H1 (cell line): ENCODE measurements at regions not wholly inside any gene's neighbourhood (a gene's known extent, or its start where the extent isn't known, plus 50 kb on each side); places are given as distances from the start of the nearest gene placed in this dataset.

Experiments
- CTCF ChIA-PET: fragments of 300-600 bp; sonication (Branson Sonifier 250); formaldehyde crosslinking; loops from one replicate; lab custom pipeline; 2021; ENCODE audit not compliant: partially characterized antibody; lab: Charles Lee
- POLR2A ChIA-PET: fragments of 300-600 bp; sonication (Branson Sonifier 250); formaldehyde crosslinking; loops from one replicate; lab custom pipeline; 2021; ENCODE audit warnings: inconsistent platforms; ENCODE audit not compliant: partially characterized antibody; lab: Charles Lee
- DNase-seq, 2 experiments: peaks; one replicate each; pipeline versions ENCODE4 v3.0.0 to v3.0.0-alpha.2; 2010 to 2022; ENCODE audit warnings: low spot score in 2 of 2, low read depth in 1 of 2, mixed read lengths in 1 of 2
- FAIRE-seq: peaks from 2 replicates; lab custom pipeline; 2011; peaks lifted over from hg19 to GRCh38; lab: Jason Lieb, UNC
- H2AFZ ChIP-seq: 2 replicates; pipeline ENCODE4 v1.8.1; 2012; ENCODE audit warnings: low read length, inconsistent platforms
- H2AK5ac ChIP-seq: 2 replicates; pipeline ENCODE4 v1.6.1; 2013; ENCODE audit warnings: low read depth, low read length
- H2BK120ac ChIP-seq: replicated peaks from 2 replicates; pipeline ENCODE3; 2013; ENCODE audit warnings: low read depth, low read length, inconsistent platforms
- H2BK12ac ChIP-seq: 2 replicates; pipeline ENCODE4 v1.6.1; 2013; ENCODE audit warnings: low read depth, low read length
- H2BK15ac ChIP-seq: 2 replicates; pipeline ENCODE4 v1.6.1; 2013; ENCODE audit warnings: low read length
- H2BK20ac ChIP-seq: 2 replicates; pipeline ENCODE4 v1.6.1; 2013; ENCODE audit warnings: low read length
- H2BK5ac ChIP-seq: 2 replicates; pipeline ENCODE4 v1.6.1; 2013; ENCODE audit warnings: low read depth, low read length
- H3K14ac ChIP-seq: 2 replicates; pipeline ENCODE4 v1.6.1; 2013; ENCODE audit warnings: inconsistent platforms; ENCODE audit not compliant: insufficient read length
- H3K18ac ChIP-seq: 2 replicates; pipeline ENCODE4 v1.6.1; 2013; ENCODE audit warnings: low read length; ENCODE audit errors: extremely low read depth
- H3K23ac ChIP-seq: 2 replicates; pipeline ENCODE4 v1.6.1; 2013; ENCODE audit warnings: inconsistent platforms; ENCODE audit not compliant: insufficient read length
- H3K23me2 ChIP-seq: 2 replicates; pipeline ENCODE4 v1.6.1; 2013; ENCODE audit warnings: low read depth, low read length
- H3K27ac ChIP-seq: 2 replicates; pipeline ENCODE4 v1.6.1; 2011; ENCODE audit warnings: low read depth, low read length, inconsistent platforms
- H3K27me3 ChIP-seq, 4 experiments: replicated peaks in 1 of 4; 1 replicate in 1 of 4; 2 replicates in 3 of 4; pipeline versions ENCODE4 v1.6.1 to v1.8.1; 2011 to 2013; ENCODE audit warnings: low read length in 3 of 4, mild to moderate bottlenecking in 3 of 4, inconsistent platforms in 2 of 4, mixed read lengths in 2 of 4, moderate library complexity in 1 of 4; ENCODE audit not compliant: control insufficient read depth in 3 of 4, insufficient read depth in 3 of 4; ENCODE audit errors: extremely low read depth in 1 of 4
- H3K36me3 ChIP-seq, 4 experiments: 2 replicates each; pipeline versions ENCODE4 v1.6.1 to v1.8.1; 2011 to 2013; ENCODE audit warnings: mild to moderate bottlenecking in 4 of 4, low read length in 3 of 4, moderate library complexity in 2 of 4, control low read depth in 1 of 4, inconsistent platforms in 1 of 4; ENCODE audit not compliant: insufficient read depth in 4 of 4, control insufficient read depth in 2 of 4
- H3K4ac ChIP-seq: replicated peaks from 2 replicates; pipeline ENCODE3; 2013; ENCODE audit warnings: low read length, low read depth, mixed read lengths, inconsistent platforms; ENCODE audit not compliant: insufficient read length
- H3K4me1 ChIP-seq, 4 experiments: replicated peaks in 1 of 4; 1 replicate in 1 of 4; 2 replicates in 3 of 4; pipeline versions ENCODE4 v1.6.1 to v1.8.1; 2011 to 2013; ENCODE audit warnings: low read length in 3 of 4, inconsistent platforms in 2 of 4, mixed read lengths in 1 of 4; ENCODE audit not compliant: insufficient read depth in 4 of 4, control insufficient read depth in 3 of 4
- H3K4me2 ChIP-seq, 2 experiments: 2 replicates each; pipeline versions ENCODE4 v1.6.1 to v1.8.1; 2011 to 2013; ENCODE audit warnings: low read depth in 2 of 2, low read length in 2 of 2, control low read depth in 1 of 2, inconsistent platforms in 1 of 2, mild to moderate bottlenecking in 1 of 2; ENCODE audit not compliant: insufficient read depth in 1 of 2
- H3K4me3 ChIP-seq, 4 experiments: fragments of 200-600, 300-600 bp in 1 of 4; sonication (generic), shearing (Covaris generic), sonication (Bioruptor Twin) in 1 of 4; 2 replicates each; pipeline versions ENCODE4 v1.5.1 to v1.8.1; 2011 to 2016; ENCODE audit warnings: low read length in 4 of 4, low read depth in 3 of 4, control low read depth in 2 of 4, inconsistent platforms in 2 of 4, mild to moderate bottlenecking in 2 of 4, mixed read lengths in 1 of 4, moderate library complexity in 1 of 4; ENCODE audit not compliant: insufficient read depth in 2 of 4; ENCODE audit errors: extremely low read depth in 1 of 4
- H3K56ac ChIP-seq: replicated peaks from 2 replicates; pipeline ENCODE3; 2013; ENCODE audit warnings: low read depth, mild to moderate bottlenecking, mixed read lengths, low read length, inconsistent platforms; ENCODE audit not compliant: insufficient read length
- H3K79me1 ChIP-seq: 2 replicates; pipeline ENCODE4 v1.6.1; 2013; ENCODE audit warnings: low read depth, low read length, control low read depth
- H3K79me2 ChIP-seq, 2 experiments: 2 replicates each; pipeline versions ENCODE4 v1.6.1 to v1.8.1; 2012 to 2013; ENCODE audit warnings: low read length in 2 of 2, mild to moderate bottlenecking in 2 of 2, inconsistent platforms in 1 of 2; ENCODE audit not compliant: insufficient read depth in 2 of 2, control insufficient read depth in 1 of 2
- H3K9ac ChIP-seq, 4 experiments: replicated peaks in 1 of 4; 1 replicate in 1 of 4; 2 replicates in 3 of 4; pipeline versions ENCODE4 v1.6.1 to v1.8.1; 2011 to 2013; ENCODE audit warnings: low read depth in 3 of 4, low read length in 3 of 4, control low read depth in 2 of 4, mild to moderate bottlenecking in 2 of 4, moderate library complexity in 2 of 4, inconsistent platforms in 1 of 4; ENCODE audit errors: extremely low read depth in 1 of 4
- H3K9me3 ChIP-seq, 2 experiments: 2 replicates each; pipeline versions ENCODE4 v1.6.1 to v1.8.1; 2012 to 2013; ENCODE audit warnings: mild to moderate bottlenecking in 2 of 2, moderate library complexity in 2 of 2, control low read depth in 1 of 2, inconsistent platforms in 1 of 2, low read depth in 1 of 2, low read length in 1 of 2, mixed read lengths in 1 of 2; ENCODE audit not compliant: insufficient read depth in 2 of 2
- H4K20me1 ChIP-seq, 2 experiments: replicated peaks in 1 of 2; 2 replicates each; pipeline versions ENCODE3 to v1.8.1; 2011 to 2013; ENCODE audit warnings: inconsistent platforms in 2 of 2, low read length in 2 of 2, mild to moderate bottlenecking in 1 of 2; ENCODE audit not compliant: insufficient read depth in 2 of 2, control insufficient read depth in 1 of 2
- H4K5ac ChIP-seq: 2 replicates; pipeline ENCODE4 v1.6.1; 2013; ENCODE audit warnings: low read length, low read depth, mixed read lengths, inconsistent platforms; ENCODE audit not compliant: insufficient read length
- H4K8ac ChIP-seq: 2 replicates; pipeline ENCODE4 v1.8.0; 2013; ENCODE audit warnings: mild to moderate bottlenecking, moderate library complexity, low read length, inconsistent platforms; ENCODE audit not compliant: insufficient read depth; ENCODE audit errors: extremely low read depth
- H4K91ac ChIP-seq: replicated peaks from 2 replicates; pipeline ENCODE3; 2013; ENCODE audit warnings: low read length, mixed read lengths, inconsistent platforms; ENCODE audit not compliant: insufficient read length
- CBX5 ChIP-seq: fragments of 300-800, 300-1000 bp; sonication (generic); IDR thresholded peaks from 2 replicates; pipeline ENCODE4 v1.7.1; 2016; ENCODE audit warnings: antibody characterized with exemption, low read length, low read depth
- CBX8 ChIP-seq: fragments of 300-800, 300-1000 bp; sonication (generic); IDR thresholded peaks from 2 replicates; pipeline ENCODE4 v1.7.1; 2016; ENCODE audit warnings: low read depth, low read length, borderline replicate concordance
- CTBP2 ChIP-seq: IDR thresholded peaks from 2 replicates; pipeline ENCODE4 v1.7.0; 2011; ENCODE audit warnings: borderline replicate concordance, mild to moderate bottlenecking, moderate library complexity, mixed read lengths, low read length; ENCODE audit not compliant: insufficient read depth, insufficient read length
- FOSL1 ChIP-seq: IDR thresholded peaks from 2 replicates; pipeline ENCODE4 v1.6.1; 2011; ENCODE audit warnings: mild to moderate bottlenecking, low read depth, low read length, moderate library complexity; ENCODE audit not compliant: insufficient read depth
- JUND ChIP-seq: IDR thresholded peaks from 2 replicates; pipeline ENCODE4 v1.6.1; 2011; ENCODE audit warnings: mild to moderate bottlenecking, improper control_type of control experiment, low read length
- PHF8 ChIP-seq: fragments of 200-600 bp; sonication (generic); conservative IDR thresholded peaks from 2 replicates; pipeline ENCODE4 v1.7.1; 2012; ENCODE audit warnings: low read depth, mild to moderate bottlenecking, inconsistent platforms, low read length, moderate library complexity
- POLR2A ChIP-seq, 2 experiments: IDR thresholded peaks; 1 replicate in 1 of 2; 2 replicates in 1 of 2; pipeline ENCODE4 v1.6.1; 2011; ENCODE audit warnings: low read depth in 2 of 2, low read length in 2 of 2, mild to moderate bottlenecking in 2 of 2; ENCODE audit errors: control extremely low read depth in 1 of 2
- RFX5 ChIP-seq: IDR thresholded peaks from 2 replicates; pipeline ENCODE4 v1.6.1; 2011; ENCODE audit warnings: low read depth, low read length, improper control_type of control experiment, borderline replicate concordance
- SIRT6 ChIP-seq: IDR thresholded peaks from one replicate; pipeline ENCODE4 v1.7.1; 2012; ENCODE audit warnings: low read length, inconsistent platforms
- ZNF274 ChIP-seq: IDR thresholded peaks from 2 replicates; pipeline ENCODE4 v1.7.0; 2012; ENCODE audit warnings: low read length, borderline replicate concordance; ENCODE audit errors: extremely low read depth
- WGBS, 2 experiments: shearing (Covaris generic) in 1 of 2; methylation state at CpG; one replicate each; pipeline versions ENCODE4 v1.1.6 to v1.1.7; 2013 to 2015; ENCODE audit warnings: low lambda C conversion rate in 2 of 2, mixed read lengths in 2 of 2, inconsistent platforms in 1 of 2, low coverage in 1 of 2, missing lambda C conversion rate in 1 of 2; ENCODE audit not compliant: insufficient replicate concordance in 2 of 2, insufficient coverage in 1 of 2, insufficient read length in 1 of 2; ENCODE audit errors: extremely low coverage in 1 of 2, missing lambda C conversion rate in 1 of 2; 5-methylcytosine and 5-hydroxymethylcytosine counted together
- TF ChIP-seq, protein P1 (sequence below): IDR thresholded peaks from 2 replicates; pipeline ENCODE4 v1.6.1; 2011; ENCODE audit warnings: low read length, improper control_type of control experiment

DNA sequence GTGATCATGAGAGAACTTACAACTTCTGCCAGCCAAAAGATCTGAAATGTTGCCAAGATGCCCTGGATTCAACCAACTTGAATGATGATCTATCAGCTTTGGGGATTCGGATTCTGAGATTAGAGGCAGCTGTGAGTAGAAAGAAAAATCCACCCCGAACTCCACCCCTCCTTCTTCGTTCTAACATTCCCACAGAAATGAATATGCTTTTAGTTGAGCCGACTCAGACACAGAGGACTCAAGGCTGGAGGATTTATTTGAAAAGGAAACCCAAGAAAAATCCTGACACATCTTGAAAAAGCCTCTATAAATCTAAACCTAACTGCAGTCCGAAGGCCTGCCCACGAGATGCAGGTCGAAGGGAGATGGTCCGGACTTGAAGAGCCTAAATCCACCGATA is 275.0 kb downstream of the GAS1 start:
- Histone ChIP-seq H4K5ac (no peak overlapping the region), H2BK5ac (no peak overlapping the region), H2AFZ (no peak overlapping the region), H3K36me3 (no peaks in the 10 kb centered on the region), H3K18ac (no peak overlapping the region), H3K14ac (no peak overlapping the region), H4K8ac (no peak overlapping the region), H3K4ac (no peak overlapping the region), H3K27ac (no peak overlapping the region), H3K4me3 (no peak overlapping the region), H3K9me3 (0 out of 4 replicates have a peak, but pooled peaks cover 0 to 6% of the 10 kb centered on the region in 2 experiments), H2AK5ac (no peak overlapping the region), H3K4me1 (no peaks in the 10 kb centered on the region), H3K4me2 (no peak overlapping the region), H2BK12ac (no peak overlapping the region), H3K56ac (no peak overlapping the region), H2BK20ac (no peak overlapping the region), H3K27me3 (no peaks in the 10 kb centered on the region), H3K79me2 (no peaks in the 10 kb centered on the region), H4K91ac (no peak overlapping the region), H4K20me1 (no peaks in the 10 kb centered on the region), H2BK120ac (no peak overlapping the region), H3K23me2 (no peaks in the 10 kb centered on the region), H2BK15ac (no peak overlapping the region), H3K79me1 (no peaks in the 10 kb centered on the region), H3K9ac (no peak overlapping the region), H3K23ac (no peak overlapping the region)
- POLR2A ChIA-PET: no interaction called here
- FAIRE-seq (no peak), DNase-seq (no peak)
- CTCF ChIA-PET: interaction anchor here (0.7 to 1.1 kb wide), 2 partner anchors 19 to 79 kb away, joined by 3 read pairs; no protein-coding TSS in a partner anchor
- WGBS, 2 experiments: 84% methylated on average over 9 of the region's 9 CpGs; no CpG with 5 or more reads in 1 of the 2 experiments
- TF ChIP-seq CBX5 (no peak), CTBP2 (no peak), JUND (no peak), CBX8 (no peak), FOSL1 (no peak), SIRT6 (no peak), PHF8 (no peak), POLR2A (IDR thresholded peaks at IDR 0.05; ENCODE audit: control extremely low read depth in 1 of 2, low read depth in 2 of 2, low read length in 2 of 2) (no peak), RFX5 (no peak), ZNF274 (no peak)
- TF ChIP-seq, protein P1, sequence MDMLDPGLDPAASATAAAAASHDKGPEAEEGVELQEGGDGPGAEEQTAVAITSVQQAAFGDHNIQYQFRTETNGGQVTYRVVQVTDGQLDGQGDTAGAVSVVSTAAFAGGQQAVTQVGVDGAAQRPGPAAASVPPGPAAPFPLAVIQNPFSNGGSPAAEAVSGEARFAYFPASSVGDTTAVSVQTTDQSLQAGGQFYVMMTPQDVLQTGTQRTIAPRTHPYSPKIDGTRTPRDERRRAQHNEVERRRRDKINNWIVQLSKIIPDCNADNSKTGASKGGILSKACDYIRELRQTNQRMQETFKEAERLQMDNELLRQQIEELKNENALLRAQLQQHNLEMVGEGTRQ: no peak
